ENCODE measurements at regions not wholly inside any gene's neighbourhood (a gene's known extent, or its start where the extent isn't known, plus 50 kb on each side); places are given as distances from the start of the nearest gene placed in this dataset.
"Not testable (repeated sequence)": the region's sequence is repeated elsewhere in the genome, so short reads cannot be mapped to it uniquely, and the experiment has no call there.

DNA sequence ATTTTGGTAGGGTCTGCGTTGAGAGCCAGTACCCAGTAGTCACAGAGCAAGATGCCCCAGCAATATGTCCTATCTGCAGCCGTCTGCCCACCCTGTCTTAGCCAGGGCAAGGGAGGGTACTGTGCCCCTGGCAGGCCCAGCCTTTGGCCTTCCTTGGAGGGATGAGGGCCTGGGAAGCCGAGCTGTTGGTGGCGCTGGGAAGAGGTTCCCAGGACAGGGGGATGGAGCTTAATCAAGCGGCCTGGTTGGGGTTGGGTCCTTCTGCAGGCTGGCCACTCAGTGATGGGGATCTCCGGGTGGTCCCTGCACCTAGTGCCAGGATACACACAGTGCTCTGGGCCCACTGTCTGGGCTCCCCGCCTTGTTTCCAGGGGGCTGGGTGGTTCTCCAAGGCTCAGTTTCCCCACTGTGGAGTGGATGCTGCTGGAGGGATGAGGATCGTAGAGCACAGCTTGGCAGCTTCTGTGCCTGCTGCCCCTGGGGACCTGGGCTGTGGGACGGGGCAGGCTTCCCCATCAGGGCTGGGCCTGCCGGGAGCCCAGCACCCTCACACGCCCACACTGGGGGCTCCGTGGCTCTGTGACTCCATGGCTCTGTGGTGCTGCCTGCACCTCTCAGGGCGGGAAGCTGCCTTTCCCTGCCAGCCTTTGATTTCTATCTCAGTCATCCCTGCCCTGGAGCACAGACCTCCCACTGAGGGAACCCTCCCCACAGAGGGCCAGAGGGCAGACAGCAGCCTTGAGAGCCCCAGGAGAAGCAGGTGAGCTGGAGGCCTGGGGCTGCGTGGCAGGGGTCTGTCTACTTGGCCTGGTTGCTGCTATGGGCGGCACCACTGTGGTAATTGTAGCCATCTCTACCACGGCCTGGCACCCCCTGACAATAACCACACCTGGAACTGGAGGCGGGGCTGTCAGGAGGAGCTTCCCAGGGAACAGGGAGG is 357.0 kb downstream of the TMEM121 start:
- ATAC-seq: no peak
- intact Hi-C loops (cut with DNase I, micrococcal nuclease): no loop called here

DNA sequence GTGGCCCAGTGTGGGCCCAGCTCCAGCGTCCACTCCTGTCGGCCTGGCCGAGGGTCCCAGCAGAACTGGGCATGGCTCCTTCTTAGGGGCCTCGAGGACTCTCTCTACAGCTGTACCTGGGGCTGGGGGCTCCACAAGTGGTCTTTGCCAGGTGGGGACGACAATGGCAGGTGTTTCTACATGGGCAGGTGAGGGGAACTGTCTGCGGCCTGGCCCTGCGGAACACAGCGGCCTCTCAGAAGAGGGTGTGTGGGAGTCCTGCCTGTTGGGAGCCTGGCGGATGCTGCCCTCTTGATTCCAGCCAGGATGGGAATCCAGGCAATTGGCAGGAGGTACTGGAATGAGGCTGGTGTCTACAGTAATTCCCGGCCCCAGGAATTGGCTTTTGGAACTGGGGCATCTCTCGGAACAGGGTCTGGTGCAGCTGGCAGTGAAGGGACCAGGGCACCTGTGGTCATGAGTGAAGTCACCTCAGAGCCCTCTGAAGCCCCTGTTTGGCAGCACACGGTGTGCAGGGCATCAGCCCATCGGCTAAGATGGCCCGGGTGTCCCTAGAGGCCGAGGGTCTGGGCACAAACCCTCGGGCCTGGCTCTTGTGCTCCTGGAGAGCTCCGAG is 357.9 kb downstream of the TMEM121 start:
- intact Hi-C loops (cut with DNase I, micrococcal nuclease); DNase-seq: not testable (repeated sequence)

More for the DNA sequence above, 357.0 kb downstream of the TMEM121 start:
- Histone ChIP-seq H3K36me3 (ENCODE audit: low read depth) (no peaks in the 10 kb centered on the region), H3K4me1 (ENCODE audit: low read depth) (no peaks in the 10 kb centered on the region), H3K9me3 (no peaks in the 10 kb centered on the region), H3K4me3 (no peak overlapping the region)
- DNase-seq: peak in 2 of 3 donors; percentile 14 to 31
- TF ChIP-seq, protein P1, sequence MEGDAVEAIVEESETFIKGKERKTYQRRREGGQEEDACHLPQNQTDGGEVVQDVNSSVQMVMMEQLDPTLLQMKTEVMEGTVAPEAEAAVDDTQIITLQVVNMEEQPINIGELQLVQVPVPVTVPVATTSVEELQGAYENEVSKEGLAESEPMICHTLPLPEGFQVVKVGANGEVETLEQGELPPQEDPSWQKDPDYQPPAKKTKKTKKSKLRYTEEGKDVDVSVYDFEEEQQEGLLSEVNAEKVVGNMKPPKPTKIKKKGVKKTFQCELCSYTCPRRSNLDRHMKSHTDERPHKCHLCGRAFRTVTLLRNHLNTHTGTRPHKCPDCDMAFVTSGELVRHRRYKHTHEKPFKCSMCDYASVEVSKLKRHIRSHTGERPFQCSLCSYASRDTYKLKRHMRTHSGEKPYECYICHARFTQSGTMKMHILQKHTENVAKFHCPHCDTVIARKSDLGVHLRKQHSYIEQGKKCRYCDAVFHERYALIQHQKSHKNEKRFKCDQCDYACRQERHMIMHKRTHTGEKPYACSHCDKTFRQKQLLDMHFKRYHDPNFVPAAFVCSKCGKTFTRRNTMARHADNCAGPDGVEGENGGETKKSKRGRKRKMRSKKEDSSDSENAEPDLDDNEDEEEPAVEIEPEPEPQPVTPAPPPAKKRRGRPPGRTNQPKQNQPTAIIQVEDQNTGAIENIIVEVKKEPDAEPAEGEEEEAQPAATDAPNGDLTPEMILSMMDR (IDR thresholded peaks at IDR 0.05): no peak

DNA sequence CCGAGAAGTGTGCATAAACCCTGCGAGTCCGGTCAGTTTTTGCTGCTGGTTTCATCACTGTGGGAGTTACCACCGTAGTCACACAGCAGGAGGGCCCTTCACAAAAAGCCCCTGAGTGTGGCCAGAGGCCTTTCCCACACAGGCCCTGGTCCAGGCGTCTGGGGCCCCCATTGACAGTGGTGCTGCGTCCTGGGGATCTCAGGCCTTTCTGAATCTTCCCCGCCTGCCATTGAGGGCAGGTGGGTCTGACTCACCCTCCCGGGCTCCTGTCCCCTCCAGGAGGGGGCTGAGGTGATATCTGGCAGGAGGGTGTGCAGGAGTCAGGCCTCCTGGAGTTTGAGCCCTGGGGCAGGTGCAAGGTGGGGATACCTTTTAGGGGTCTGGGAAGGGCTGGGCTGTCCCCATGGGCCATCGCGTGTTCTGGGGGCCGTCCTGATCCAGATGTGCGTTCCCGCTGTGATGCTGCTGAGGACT is 358.5 kb downstream of the TMEM121 start:
- no peak overlapping the region for H3K4me3 ChIP-seq
- DNase-seq (peak in 1 of 3 donors; percentile 13), ATAC-seq (no peak)
- intact Hi-C loops (cut with DNase I, micrococcal nuclease): no loop called here
- TF ChIP-seq, protein P1 (IDR thresholded peaks at IDR 0.05): no peak
- H3K4me1 ChIP-seq (ENCODE audit: low read depth): no peaks in the 10 kb centered on the region
- no peaks in the 10 kb centered on the region for H3K9me3 ChIP-seq
- H3K36me3 ChIP-seq (ENCODE audit: low read depth): no peaks in the 10 kb centered on the region

More for the DNA sequence above, 357.9 kb downstream of the TMEM121 start:
- ATAC-seq; H3K36me3 ChIP-seq (ENCODE audit: low read depth); H3K4me1 ChIP-seq (ENCODE audit: low read depth); H3K9me3 ChIP-seq; H3K4me3 ChIP-seq: not testable (repeated sequence)

DNA sequence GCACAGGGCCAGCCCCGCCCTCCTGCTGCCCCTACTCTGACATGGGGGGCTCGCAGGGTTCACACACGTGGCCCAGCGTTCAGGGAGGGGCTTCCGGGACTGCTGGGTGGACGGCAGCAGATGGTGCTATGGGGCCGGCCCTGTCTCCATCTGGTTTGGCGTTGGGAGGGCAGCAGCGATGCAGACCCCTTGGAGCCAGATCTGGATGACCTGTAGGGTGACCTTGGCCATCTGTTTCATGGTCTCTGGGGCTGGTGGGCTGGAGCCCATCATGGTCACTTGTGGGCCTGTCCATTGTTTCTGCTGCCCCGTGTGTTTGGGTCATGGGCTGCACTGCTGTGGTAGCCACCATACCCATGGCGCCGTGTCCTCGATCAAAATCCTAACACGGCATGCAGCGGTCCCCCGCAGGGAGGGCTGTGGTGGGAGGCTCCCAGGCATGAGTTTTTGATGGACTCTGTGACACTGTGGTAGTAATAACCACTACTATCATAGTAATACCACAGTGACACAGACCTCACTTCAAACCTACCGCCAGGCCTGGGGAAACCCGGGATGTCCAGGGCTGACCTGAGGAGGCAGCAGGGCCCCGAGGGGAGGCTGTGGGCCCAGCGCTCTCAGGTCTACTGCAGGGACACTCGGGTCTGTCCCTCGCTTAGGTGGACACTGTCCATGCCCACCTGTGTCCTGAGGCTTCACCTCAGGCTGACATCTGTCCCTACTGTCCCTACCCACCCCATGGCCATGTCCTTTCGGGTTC is 359.4 kb downstream of the TMEM121 start:
- TF ChIP-seq, protein P1 (IDR thresholded peaks at IDR 0.05): no peak
- Histone ChIP-seq H3K9me3 (no peaks in the 10 kb centered on the region), H3K4me1 (ENCODE audit: low read depth) (no peaks in the 10 kb centered on the region), H3K36me3 (ENCODE audit: low read depth) (no peaks in the 10 kb centered on the region), H3K4me3 (no peak overlapping the region)
- intact Hi-C loops (cut with DNase I, micrococcal nuclease): no loop called here
- no peak for ATAC-seq
- DNase-seq: peak in 2 of 3 donors; percentile 17 to 38

DNA sequence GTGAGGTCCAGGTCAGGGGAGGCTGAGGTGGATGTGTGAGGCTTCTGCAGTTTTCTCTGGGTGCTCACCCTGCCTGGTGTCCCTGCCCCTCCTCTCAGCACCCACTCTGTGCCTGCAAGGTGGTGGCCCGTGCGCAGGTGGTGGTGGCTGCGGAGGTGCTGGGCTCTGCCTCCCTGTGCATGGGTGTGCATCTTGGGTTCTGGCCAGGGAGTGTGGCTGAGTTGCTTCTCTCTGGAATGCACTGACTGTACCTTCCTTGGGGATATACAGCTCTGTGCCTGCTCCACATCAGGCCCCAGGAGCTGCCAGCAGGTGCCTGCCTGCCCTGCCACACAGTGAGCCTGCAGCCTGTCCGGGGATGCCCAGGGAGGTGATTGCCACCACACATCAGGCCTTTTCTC is 360.4 kb downstream of the TMEM121 start:
- H3K4me1 ChIP-seq (ENCODE audit: low read depth); intact Hi-C loops (cut with DNase I, micrococcal nuclease); H3K36me3 ChIP-seq (ENCODE audit: low read depth); ATAC-seq; H3K9me3 ChIP-seq; H3K4me3 ChIP-seq: not testable (repeated sequence)
- peak in 1 of 3 donors; percentile 18 for DNase-seq

DNA sequence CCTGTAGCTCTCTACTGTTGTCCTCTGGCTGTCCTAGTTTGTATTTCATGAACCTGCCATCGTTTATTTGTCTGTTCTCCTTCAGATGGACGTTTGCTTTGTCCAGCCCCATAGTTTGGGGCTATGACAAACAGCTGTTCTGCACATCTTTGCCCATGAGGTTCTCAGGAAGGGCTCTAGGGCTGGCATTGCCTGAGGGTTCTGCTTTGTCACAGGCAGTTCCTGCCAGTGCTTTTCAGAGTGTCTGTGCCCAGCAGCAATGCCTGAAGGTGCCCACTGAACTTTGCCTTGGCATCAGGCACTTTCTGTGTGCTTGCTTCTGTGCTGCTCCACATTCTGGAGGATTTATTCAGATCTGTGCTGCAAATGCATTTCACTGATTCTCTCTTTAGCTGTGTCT is 361.3 kb downstream of the TMEM121 start:
- intact Hi-C loops (cut with DNase I, micrococcal nuclease): no loop called here
- Histone ChIP-seq H3K9me3 (no peaks in the 10 kb centered on the region), H3K36me3 (ENCODE audit: low read depth) (no peaks in the 10 kb centered on the region), H3K4me3 (no peak overlapping the region), H3K4me1 (ENCODE audit: low read depth) (no peaks in the 10 kb centered on the region)
- no peak for DNase-seq
- no peak for ATAC-seq
- TF ChIP-seq, protein P1 (IDR thresholded peaks at IDR 0.05): no peak

Measured in mucosa of descending colon (tissue), 3 donors.